DLD1 (cell line): ENCODE measurements at regions not wholly inside any gene's neighbourhood (a gene's known extent, or its start where the extent isn't known, plus 50 kb on each side); places are given as distances from the start of the nearest gene placed in this dataset.

Experiments
- in situ Hi-C: cut with HindIII; loops from 2 replicates; pipeline ENCODE4 v1.10.0; 2017; ENCODE audit warnings: low sequenced_read_pairs

- in situ Hi-C loops: no loop called here
Measured at GRCh38 chr6:137751768-137752560, 115.1 kb upstream of the TNFAIP3 start.

DNA sequence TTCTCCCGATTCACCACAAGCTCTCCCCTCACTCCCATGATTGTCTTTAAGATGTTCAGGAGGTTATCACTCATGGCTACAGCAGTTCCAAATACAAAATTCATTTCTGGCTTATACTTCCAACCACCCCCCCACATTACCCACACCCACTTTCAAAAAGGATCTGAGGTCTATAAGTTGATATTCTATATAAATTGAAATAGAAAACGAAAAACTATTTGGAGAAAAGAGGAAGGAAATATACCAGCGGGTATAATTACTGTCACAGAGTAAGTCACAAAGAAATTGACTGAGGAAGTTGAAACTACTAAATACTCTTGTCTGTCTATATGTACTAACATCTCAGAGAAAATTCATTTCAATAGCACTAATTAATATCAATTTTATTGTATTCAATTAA, 112.7 kb upstream of the TNFAIP3 start:
- in situ Hi-C loops: no loop called here

- in situ Hi-C loops: no loop called here
Measured at GRCh38 chr6:137754866-137755265, 112.2 kb upstream of the TNFAIP3 start.

DNA sequence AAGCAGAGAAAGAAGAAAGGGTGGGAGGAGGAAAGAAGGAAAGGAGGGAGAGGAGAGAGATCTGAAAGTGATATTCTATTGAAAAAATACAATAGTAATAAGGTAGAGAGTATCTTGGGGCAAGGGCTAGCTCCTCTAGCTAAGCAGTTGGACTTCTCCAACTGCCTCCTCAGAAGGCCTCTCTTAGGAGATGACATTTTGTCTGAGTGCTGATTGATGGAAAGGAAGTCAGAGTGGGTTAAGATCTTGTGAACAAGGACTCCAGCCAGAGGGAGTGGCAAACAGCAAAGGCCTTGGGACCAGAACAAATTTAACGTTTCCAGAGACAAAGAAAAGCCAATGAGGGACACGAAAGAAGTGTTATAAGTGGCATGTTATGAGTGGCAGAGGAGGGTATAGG, 111.8 kb upstream of the TNFAIP3 start:
- in situ Hi-C loops: no loop called here

DNA sequence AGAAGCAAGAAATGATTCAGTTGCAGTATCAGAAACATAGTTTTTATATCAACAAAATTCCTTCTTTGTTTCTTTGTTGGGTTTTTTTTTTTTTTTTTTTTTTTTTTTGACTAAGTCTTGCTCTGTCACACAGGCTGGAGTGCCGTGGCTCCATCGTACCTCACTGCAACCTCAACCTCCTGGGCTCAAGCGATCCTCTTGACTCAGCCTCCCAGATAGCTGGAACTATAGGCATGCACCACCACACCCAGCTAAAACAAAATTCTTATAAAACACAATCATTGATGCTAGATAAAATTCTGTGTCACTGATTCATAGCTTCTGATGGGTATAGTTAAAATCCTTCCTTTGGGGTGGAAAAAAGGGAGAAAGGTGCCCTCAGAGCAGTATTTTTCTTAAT, 110.3 kb upstream of the TNFAIP3 start:
- in situ Hi-C loops: no loop called here

GRCh38 chr6:137758661-137759060, 108.4 kb upstream of the TNFAIP3 start:
- in situ Hi-C loops: no loop called here

GRCh38 chr6:137759624-137760023, 107.4 kb upstream of the TNFAIP3 start:
- in situ Hi-C loops: no loop called here

- in situ Hi-C loops: no loop called here
Measured at GRCh38 chr6:137761072-137761471, 106.0 kb upstream of the TNFAIP3 start.

GRCh38 chr6:137761487-137761886, 105.6 kb upstream of the TNFAIP3 start:
- in situ Hi-C loops: no loop called here

GRCh38 chr6:137762168-137763090, 104.6 kb upstream of the TNFAIP3 start:
- in situ Hi-C loops: no loop called here

- in situ Hi-C loops: no loop called here
Measured at GRCh38 chr6:137763436-137763835, 103.6 kb upstream of the TNFAIP3 start.

GRCh38 chr6:137763886-137764285, 103.2 kb upstream of the TNFAIP3 start:
- in situ Hi-C loops: no loop called here

GRCh38 chr6:137764464-137764863, 102.6 kb upstream of the TNFAIP3 start:
- in situ Hi-C loops: no loop called here

- in situ Hi-C loops: no loop called here
Measured at GRCh38 chr6:137765059-137765458, 102.0 kb upstream of the TNFAIP3 start.

- in situ Hi-C loops: no loop called here
Measured at GRCh38 chr6:137766596-137767370, 100.3 kb upstream of the TNFAIP3 start.

DNA sequence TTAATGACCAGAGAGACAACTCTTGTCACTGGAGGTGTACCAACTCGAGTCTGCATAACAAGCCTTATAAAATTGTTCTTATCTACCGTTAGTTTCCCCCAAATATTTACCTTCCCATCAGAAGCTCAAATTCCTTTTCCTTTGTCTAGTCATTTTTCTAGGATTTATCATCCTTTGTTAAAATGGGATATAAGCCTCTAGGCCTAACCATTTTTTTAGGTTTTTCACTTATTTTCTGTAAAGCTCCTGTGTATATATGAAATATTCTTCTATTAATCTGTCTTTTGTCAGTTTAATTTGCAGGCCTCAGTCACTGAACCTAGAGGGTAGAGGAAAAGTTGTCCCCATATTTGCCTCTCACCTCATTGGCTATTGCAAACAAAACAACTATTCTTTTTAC, 99.6 kb upstream of the TNFAIP3 start:
- in situ Hi-C loops: no loop called here

GRCh38 chr6:137767911-137768690, 99.0 kb upstream of the TNFAIP3 start:
- in situ Hi-C loops: no loop called here

DNA sequence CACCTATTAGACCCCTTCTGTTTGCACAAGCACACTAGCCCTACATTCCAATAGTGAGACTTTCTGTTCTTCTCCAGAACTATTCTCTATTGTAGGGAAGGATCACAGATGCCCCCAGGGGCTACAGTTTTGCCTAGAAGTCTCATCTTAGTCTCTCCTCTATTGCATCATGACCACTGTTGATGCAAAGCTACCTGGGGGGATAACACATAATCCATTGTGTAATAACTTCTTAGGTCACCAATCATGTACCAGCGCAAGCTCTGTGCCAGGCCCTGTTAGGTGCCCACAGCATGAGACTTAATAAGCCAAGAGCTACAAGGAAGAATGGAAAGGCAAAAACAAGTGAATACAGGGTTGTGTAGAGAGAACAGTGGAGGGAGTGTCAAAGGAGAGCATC, 98.1 kb upstream of the TNFAIP3 start:
- in situ Hi-C loops: no loop called here

DNA sequence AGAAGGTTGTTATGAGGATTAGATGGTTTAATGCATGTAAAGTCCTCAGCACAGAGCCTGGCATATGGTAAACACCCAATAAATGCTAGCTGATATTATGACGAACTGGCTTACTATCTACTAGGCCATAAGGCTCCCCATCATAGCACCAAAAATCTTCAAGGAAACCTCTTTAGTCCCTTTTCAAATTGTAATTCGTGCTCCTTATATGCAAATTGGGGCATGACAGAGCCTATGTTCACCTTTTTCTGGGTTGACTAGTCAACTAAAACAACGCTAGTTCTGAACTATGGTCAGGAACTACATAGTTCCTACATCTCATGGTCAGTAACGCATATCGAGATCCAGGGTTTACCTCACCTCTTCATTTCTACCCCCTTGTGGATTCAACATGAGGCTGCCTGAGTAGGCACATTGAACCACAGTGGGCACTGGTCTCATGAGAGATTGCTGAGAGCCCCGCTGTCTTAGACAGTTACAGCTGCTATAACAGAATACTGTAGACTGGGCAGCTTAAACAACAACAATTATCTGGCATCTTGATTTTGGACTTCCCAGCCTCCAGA, 97.2 kb upstream of the TNFAIP3 start:
- in situ Hi-C loops: no loop called here
